Hindlimb muscle (tissue), 1 donor: ENCODE measurements at regions not wholly inside any gene's neighbourhood (a gene's known extent, or its start where the extent isn't known, plus 50 kb on each side); places are given as distances from the start of the nearest gene placed in this dataset.
"Not testable (repeated sequence)": the region's sequence is repeated elsewhere in the genome, so short reads cannot be mapped to it uniquely, and the experiment has no call there.

Source experiments
- DNase-seq: peaks from one replicate; pipeline ENCODE4 v3.0.0-alpha.2; 2013

- DNase-seq = not testable (repeated sequence)
Measured at GRCh38 chr15:24165512-24165911, 478.4 kb upstream of the NDN start.

DNA sequence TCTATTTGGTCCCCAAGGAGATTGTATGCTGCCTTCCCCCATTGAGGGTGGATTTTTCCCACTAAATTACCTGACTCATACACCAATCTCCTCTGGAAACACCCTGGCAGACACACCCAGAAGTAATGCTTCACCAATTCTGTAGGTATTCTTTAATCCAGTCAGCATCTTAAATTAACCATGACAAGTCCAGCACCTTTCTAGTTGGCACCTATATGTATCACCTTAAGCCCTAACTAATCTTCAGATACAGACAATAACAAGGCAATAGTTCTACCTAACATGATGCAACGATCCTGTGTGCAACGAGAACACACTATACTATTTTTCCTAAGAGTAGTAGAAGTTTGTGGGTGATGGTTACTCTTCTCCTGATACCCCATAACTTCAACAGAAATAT is 473.3 kb upstream of the NPAP1 start:
- DNase-seq = not testable (repeated sequence)

DNA sequence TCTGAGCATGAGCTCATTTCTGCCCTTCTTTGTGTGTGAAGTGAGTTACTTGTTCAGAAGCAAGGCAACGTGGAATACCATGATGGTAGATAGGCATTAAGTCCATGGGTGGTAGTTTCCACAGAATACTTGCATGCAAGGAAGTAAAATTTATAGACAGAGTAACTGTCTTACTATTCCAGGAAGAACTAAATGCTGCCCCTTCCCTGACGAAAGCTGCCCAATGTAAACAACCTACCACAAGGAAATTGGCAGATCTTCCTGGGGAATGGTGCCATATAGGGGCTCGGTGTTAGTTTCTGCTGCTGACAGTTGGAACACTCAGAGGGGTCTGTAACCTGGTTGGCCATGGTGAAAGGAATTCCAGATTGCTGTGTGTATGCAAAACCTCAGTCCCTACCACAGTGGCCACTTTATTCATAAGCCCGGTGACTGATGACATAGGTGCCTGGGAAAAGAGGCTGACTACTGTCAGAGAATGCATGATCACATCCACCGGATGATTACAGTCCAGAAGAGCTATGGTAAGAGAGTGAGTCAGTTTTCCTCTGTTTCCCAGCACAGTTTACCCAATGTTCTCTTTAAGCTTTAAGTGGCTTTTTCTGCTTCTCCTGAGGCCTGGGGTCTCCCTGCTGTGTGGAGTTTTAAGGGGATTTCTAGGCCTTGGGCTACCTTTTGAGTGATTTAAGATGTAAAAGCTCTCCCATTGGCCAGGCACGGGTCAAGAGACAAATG is 463.7 kb upstream of the NPAP1 start:
- DNase-seq = not testable (repeated sequence)

DNA sequence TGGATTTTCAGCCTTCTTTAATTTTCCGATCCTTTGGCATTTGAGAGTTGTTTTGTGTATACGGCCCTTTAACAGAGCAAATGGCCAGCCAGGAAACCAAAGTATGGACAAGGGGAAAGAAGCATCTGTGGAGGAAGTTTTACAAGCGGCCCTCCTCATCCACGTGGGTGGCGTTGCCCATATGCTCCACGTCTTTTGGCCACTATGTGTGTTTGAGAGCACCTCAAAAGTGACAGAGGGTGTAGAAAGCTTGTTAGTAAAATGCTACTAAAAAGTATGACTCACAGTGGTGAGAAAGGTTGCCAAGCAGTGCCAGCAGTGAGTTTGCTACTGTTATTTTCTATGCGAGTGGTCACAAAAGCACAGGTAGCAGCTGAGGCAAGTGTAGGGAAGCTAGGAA is 451.8 kb upstream of the NPAP1 start:
- DNase-seq = no peak

DNA sequence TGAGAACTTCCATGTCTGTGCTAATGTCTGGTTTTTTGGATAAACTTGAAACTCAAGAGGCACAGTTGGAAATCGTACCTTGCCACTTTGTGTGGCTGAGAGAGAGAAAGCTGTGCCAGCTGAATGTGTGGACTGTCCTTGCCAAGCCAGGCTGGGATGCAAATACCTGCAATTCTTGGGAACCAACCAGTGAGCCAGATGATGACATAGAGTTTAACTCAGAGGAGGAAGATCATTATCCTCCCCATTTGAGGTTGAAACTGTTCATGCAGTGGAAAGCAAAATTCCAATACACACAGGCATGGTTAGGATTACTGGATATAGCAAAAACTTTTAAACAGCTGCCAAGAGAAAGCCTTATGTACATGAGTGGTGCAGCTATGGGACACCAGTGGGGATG is 451.4 kb upstream of the NPAP1 start:
- no peak for DNase-seq

- not testable (repeated sequence) for DNase-seq
Measured at GRCh38 chr15:24228922-24229321, 446.7 kb upstream of the NPAP1 start.

DNA sequence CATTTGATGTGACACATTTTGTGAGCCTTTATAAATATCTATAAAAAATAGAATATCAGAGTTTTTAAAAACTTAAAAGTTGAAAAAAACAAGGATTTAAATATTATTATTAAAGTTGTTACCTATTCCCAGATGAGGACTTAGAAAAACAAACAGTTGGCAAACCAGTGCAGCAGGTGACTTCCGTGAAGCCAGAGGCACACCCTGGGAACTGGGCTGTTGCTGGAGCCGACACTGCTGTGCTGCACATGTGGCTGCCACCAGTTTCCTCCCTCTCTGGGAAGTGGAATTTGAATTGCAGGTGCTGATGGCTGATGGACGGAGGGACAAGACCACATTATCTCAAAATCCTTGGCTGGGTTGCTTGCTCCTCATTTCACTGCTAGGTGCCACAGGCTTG is 442.4 kb upstream of the NPAP1 start:
- not testable (repeated sequence) for DNase-seq

GRCh38 chr15:24240580-24240979 is 435.0 kb upstream of the NPAP1 start:
- DNase-seq = not testable (repeated sequence)

DNA sequence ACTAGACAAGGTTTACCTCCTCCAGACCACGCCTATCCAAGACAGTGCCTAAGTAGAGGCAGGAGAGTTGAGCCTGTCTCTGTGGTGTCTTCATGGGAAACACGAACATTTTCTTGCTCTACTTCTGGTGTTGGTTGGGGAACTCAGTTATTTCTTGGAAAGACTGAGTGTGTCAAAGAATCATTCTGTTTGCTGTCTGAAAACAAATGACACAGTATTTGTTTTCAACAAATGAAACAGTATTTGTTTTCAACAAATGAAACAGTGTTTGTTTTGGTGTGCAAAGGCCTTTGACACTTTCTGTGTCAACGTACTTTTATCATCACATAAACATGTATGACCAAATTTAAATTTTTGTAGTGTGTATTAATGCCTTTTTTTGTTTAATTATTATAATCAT is 416.5 kb upstream of the NPAP1 start:
- DNase-seq = not testable (repeated sequence)

GRCh38 chr15:24260407-24260806 is 415.2 kb upstream of the NPAP1 start:
- not testable (repeated sequence) for DNase-seq

- not testable (repeated sequence) for DNase-seq
Measured at GRCh38 chr15:24260854-24261253, 414.7 kb upstream of the NPAP1 start.

GRCh38 chr15:24268536-24269165 is 406.9 kb upstream of the NPAP1 start:
- not testable (repeated sequence) for DNase-seq

- no peak for DNase-seq
Measured at GRCh38 chr15:24269166-24269571, 406.4 kb upstream of the NPAP1 start.

DNA sequence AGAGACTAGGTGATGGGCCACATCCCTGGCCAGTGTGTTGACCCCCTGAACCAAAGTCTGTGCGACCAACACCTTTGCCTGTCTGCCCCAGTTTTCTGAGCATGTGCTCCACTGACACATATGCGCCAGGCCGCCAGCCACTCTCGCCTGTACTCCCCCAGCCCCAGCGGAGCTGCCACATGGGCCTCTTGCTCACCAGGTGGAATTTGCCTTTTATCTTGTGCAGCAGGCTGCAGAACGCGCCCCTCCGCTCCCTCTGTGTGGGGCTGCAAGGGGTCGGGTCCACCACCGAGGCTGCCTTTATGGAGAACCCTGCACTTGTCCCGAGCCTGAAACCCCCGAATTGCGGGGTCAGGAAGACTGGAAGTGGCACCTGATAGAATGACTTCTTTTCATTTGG is 405.7 kb upstream of the NPAP1 start:
- DNase-seq = no peak

DNA sequence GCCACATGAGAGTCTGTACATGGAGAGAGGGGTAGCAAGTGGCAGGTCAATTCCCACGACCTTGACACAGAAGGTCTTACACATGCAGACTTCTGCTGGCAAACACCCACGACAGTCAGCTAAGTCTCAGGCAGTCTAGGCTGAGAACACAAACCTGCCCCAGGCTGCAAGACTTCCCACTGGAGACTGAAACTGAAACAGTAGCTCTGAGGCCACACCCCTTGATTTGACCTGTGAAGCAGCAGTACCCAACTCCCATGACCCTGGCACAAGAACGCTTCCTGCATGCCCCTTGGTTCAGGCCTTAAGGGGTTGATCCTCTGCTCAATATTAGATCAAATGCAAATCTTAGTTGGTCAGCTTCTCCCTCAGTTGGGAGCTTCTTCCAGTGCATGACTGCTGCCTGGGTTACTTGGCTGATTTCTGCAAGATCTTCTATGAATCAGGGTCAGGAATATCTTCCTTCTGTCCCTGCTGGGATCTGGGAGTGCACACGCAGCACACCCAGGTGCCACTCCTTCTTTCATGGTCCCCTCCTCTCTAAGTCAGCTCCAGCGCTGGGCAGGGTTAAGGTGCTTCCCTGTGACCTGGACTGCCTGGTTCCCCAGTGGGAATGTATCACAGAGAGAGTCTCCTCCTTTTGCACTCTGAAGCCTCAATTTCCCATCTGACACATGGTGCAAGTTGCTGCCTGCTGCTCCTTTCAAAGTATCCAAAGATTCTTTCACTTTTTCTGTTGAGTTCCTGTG is 403.9 kb upstream of the NPAP1 start:
- not testable (repeated sequence) for DNase-seq

DNA sequence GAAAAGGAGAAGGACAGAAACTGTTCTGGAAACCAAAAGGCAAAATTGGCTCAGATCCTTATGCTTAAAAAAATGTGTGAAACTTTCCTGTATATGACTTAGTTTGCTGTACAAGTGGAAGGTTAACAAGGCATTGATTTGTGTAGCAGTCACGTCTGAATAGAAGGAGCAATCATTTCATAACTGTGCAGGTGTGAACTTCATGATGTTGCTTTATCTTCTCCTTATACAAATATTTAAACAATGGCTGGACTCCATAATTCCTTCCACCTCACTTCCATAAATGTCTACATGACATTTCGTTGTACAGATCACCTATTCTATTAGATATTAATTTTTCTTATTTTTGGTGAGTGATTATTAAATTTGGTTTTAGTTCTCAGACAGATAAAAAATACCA is 382.7 kb upstream of the NPAP1 start:
- DNase-seq = no peak

DNA sequence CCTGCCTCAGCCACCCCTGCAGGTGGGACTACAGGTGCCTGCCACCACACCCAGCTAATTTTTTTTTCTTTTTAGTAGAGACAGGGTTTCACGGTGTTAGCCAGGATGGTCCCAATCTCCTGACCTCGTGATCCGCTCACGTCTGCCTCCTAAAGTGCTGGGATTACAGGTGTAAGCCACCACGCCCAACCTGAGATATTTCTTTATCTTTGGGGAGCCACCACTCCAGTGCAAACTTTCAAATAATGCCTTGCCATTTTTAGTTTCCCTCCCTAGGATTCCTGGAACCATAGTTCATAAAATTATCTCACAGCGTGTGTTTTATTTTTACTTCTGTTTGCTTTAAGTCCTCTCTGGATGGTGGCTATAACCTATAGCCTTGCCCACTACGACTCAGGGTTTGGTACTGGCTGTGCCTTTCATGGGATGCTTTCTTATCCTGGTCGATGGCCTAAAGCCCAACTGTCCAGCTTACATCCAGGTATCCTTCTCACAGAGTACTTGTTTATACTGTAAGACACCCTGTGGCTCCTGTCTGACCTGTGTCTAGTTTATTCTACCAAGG is 374.7 kb upstream of the NPAP1 start:
- DNase-seq = not testable (repeated sequence)

DNA sequence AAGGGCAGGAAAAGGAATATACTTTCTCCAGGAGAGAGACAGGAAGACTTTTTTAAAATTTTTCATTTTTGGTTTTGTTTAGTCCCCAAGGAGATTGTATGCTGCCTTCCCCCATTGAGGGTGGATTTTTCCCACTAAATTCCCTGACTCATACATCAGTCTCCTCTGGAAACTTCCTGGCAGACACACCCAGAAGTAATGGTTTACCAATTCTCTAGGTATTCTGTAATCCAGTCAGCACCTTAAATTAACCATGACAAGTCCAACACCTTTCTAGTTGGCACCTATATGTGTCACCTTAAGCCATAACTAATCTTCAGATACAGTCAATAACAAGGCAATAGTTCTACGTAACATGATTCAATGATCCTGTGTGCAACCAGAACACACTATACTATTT is 373.6 kb upstream of the NPAP1 start:
- DNase-seq = not testable (repeated sequence)

- DNase-seq = not testable (repeated sequence)
Measured at GRCh38 chr15:24304747-24305146, 370.8 kb upstream of the NPAP1 start.

DNA sequence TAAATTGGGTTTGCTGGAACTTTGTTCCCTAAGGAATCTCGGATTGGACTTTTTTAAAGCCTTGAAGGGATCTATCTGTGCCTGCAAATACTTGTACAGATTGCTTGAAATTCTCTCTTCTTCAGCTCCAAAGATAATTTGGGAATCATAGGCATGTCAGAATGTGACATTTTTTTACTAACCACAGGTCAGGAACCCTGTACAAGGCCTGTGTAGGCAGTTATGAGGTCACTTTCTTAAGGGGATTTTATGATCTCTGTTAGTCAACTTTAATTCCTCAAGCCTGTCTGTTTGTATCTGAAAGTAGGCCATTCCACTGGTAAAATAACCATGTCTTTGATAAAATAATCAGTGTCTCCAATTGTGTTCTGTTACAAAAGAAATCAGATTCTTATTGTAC is 369.9 kb upstream of the NPAP1 start:
- not testable (repeated sequence) for DNase-seq

- not testable (repeated sequence) for DNase-seq
Measured at GRCh38 chr15:24309700-24310099, 365.9 kb upstream of the NPAP1 start.

DNA sequence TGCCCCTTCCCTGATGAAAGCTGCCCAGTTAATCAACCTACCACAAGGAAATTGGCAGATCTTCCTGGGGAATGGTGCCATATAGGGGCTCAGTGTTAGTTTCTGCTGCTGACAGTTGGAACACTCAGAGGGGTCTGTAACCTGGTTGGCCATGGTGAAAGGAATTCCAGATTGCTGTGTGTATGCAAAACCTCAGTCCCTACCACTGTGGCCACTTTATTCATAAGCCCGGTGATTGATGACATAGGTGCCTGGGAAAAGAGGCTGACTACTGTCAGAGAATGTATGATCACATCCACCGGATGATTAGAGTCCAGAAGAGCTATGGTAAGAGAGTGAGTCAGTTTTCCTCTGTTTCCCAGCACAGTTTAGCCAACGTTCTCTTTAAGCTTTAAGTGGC is 363.9 kb upstream of the NPAP1 start:
- DNase-seq = not testable (repeated sequence)

DNA sequence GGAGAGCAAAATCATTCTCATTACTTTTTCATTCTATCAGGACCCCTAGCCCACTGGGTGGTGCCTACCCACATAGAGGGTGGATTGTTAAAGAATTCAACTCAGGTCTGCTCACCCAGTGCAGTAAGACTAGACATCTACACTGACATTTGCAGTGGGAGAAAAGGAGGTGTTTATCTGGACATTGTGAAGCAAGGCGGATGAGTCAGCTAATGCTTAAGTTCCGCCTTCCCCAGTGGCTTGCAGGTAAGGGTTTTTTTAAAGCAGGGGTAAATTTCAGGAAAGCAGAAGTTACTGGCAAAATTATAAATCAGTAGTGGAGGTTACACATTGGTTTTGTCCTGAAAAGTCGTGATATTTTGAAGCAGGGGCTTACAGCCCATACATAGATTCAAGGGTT is 359.2 kb upstream of the NPAP1 start:
- not testable (repeated sequence) for DNase-seq
